IgD-negative memory B cell (primary cell): ENCODE measurements at regions not wholly inside any gene's neighbourhood (a gene's known extent, or its start where the extent isn't known, plus 50 kb on each side); places are given as distances from the start of the nearest gene placed in this dataset.

Experiments
- H3K27ac Mint-ChIP-seq, 3 donors: one replicate each; pipeline ENCODE4 v1.8.0; 2020 to 2022; ENCODE audit warnings: mild to moderate bottlenecking in 3 of 3, mixed read lengths in 3 of 3, moderate library complexity in 1 of 3
- H3K27me3 Mint-ChIP-seq: one replicate; pipeline ENCODE4 v1.8.0; 2021; ENCODE audit warnings: mixed read lengths
- H3K36me3 Mint-ChIP-seq: one replicate; pipeline ENCODE4 v1.8.0; 2020; ENCODE audit warnings: mild to moderate bottlenecking, mixed read lengths
- H3K4me1 Mint-ChIP-seq, 3 donors: one replicate each; pipeline ENCODE4 v1.8.0; 2020 to 2022; ENCODE audit warnings: mixed read lengths in 3 of 3, mild to moderate bottlenecking in 1 of 3
- H3K4me3 Mint-ChIP-seq, 4 donors: one replicate each; pipeline ENCODE4 v1.8.0; 2020 to 2022; ENCODE audit warnings: mild to moderate bottlenecking in 4 of 4, mixed read lengths in 4 of 4, moderate library complexity in 3 of 4
- H3K9me3 Mint-ChIP-seq, 3 donors: one replicate each; pipeline ENCODE4 v1.8.0; 2020 to 2021; ENCODE audit warnings: mixed read lengths in 3 of 3, mild to moderate bottlenecking in 1 of 3

DNA sequence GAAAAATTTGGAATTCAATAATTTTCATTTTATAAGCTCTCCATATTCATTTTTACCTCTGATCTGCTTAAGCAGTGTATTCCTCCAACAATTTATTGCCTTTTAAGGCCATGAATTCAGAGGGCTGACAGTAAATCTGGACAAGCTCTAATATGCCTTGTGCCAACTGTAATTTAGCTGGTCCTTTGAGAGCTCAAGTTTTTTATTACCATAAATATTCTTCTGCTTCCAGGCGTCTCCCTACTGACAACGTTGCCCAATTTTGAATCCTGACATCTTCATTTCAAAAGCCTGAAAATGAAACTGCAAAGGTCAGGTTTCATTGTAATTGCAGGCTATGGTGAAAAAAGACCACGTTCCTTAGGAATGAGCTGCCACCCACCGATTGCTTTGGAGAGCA lies 95.8 kb upstream of the GEMIN8 start:
- Mint-ChIP-seq H3K4me3 (no peak overlapping the region), H3K27me3 (peaks cover 10% of the 10 kb centered on the region), H3K36me3 (no peaks in the 10 kb centered on the region), H3K27ac (no peak overlapping the region), H3K4me1 (no peaks in the 10 kb centered on the region), H3K9me3 (peaks cover 3 to 7% (median 5%) of the 10 kb centered on the region in 3 donors)

DNA sequence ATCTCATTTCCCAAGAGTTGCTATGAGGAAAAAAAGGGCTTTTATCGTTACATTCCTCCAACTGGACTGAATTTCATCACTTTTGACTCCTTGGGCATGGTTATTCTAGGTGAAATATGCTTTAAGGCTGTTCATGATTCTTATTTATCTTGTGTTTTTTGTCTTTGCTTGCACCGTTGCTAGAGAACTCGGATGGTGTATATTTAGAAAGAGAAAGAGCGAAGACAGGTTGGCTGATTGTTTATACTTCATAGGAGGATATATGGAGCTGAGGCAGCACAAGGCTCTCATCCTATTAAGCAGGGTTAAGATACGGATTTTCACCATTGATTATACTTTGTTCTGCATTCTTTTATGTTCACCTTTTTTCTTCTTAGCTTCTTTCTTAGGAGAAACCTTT lies 94.9 kb upstream of the GEMIN8 start:
- Mint-ChIP-seq H3K27ac (no peak overlapping the region), H3K9me3 (peaks cover 3 to 7% (median 5%) of the 10 kb centered on the region in 3 donors), H3K4me1 (no peaks in the 10 kb centered on the region), H3K27me3 (peaks cover 9% of the 10 kb centered on the region), H3K36me3 (no peaks in the 10 kb centered on the region), H3K4me3 (no peak overlapping the region)

DNA sequence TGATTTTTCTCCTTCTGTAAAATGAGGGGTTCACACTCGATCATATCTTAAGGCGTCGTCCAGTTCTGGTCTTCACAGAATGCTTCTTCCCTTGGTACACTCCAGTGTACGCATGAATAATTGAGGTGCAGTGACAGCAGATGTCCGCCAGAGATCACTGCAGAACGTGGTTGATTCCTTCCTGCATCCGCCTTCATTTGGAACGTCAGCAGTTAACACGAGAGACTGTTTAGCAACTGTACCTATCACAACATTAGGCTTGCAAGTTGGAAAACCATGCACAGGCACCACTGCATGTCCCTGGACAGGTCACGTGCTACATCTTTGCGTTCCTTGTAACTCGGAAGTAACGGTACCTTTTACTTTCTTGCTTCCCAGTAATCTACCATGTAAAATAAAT lies 66.0 kb upstream of the GEMIN8 start:
- Mint-ChIP-seq H3K27ac (peak overlapping the region in 1 of 3 donors; percentile 49), H3K36me3 (no peaks in the 10 kb centered on the region), H3K27me3 (peaks cover 4% of the 10 kb centered on the region), H3K9me3 (peaks cover 0 to 4% (median 0%) of the 10 kb centered on the region in 3 donors), H3K4me3 (peak overlapping the region in 3 of 4 donors; percentile 10 to 72 (median 51)), H3K4me1 (peaks cover 0 to 4% (median 0%) of the 10 kb centered on the region in 3 donors)

DNA sequence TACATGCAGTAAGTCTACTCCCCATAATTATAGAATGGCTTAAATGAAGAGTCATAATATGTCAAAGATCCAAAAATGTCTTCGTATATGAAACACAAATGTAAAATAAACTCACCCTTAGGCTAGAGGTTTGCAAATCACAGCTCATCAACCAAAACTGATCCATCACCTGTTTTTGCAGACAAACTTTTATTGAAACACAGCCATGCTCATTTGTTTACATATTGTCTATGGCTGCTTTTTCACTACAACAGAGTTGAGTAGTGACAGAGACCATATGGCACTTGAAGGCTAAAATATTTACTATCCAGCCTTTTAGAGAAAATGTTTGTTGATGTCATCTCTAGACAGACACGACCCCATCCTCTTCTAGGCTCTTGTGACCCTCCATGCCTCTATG lies 64.5 kb upstream of the GEMIN8 start:
- peaks cover 0 to 4% (median 0%) of the 10 kb centered on the region in 3 donors for H3K4me1 Mint-ChIP-seq
- H3K27ac Mint-ChIP-seq: no peak overlapping the region
- peaks cover 6% of the 10 kb centered on the region for H3K27me3 Mint-ChIP-seq
- peaks cover 0 to 4% (median 0%) of the 10 kb centered on the region in 3 donors for H3K9me3 Mint-ChIP-seq
- H3K36me3 Mint-ChIP-seq: no peaks in the 10 kb centered on the region
- H3K4me3 Mint-ChIP-seq: no peak overlapping the region

DNA sequence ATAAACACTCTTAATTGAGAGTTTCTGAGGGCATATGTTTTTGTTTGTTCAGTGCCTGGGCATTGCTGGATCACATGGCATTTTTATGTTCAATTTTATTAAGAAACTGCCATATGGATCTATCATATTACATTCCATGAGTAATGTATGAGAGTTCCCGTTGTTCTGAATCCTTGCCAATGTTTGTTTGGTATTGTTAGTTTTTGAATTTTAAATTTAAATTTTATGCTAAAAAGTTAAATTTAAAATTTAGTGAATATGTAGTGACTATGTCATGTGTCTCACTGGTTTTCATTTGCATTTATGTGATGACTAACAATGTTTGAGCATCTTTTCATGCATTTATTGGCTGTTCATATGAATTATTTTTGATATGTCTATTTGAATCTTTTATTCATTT lies 54.8 kb upstream of the GEMIN8 start:
- no peaks in the 10 kb centered on the region for H3K9me3 Mint-ChIP-seq
- H3K36me3 Mint-ChIP-seq: no peaks in the 10 kb centered on the region
- no peak overlapping the region for H3K27ac Mint-ChIP-seq
- H3K4me3 Mint-ChIP-seq: no peak overlapping the region
- peaks cover 4% of the 10 kb centered on the region for H3K27me3 Mint-ChIP-seq
- H3K4me1 Mint-ChIP-seq: no peaks in the 10 kb centered on the region

DNA sequence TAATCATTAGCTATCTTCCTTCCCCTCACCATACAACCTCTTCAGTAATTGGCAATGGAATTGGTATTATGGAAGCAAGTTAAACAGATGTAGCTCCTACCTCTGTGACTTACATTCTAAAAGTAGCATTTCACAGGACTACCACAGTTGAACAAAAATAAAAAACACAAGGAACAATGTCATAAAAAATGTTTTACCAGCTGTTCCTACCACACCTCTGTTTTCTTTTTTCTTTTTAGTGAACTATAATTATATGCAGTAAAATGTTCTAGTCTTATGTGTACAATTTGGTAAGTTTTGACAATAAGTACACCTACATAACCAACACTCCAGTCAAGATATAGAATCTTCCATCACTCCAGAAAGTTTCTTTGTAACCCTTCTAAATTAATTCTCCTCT lies 54.1 kb upstream of the GEMIN8 start:
- Mint-ChIP-seq H3K4me1 (no peaks in the 10 kb centered on the region), H3K27me3 (peaks cover 6% of the 10 kb centered on the region), H3K4me3 (no peak overlapping the region), H3K9me3 (no peaks in the 10 kb centered on the region), H3K36me3 (no peaks in the 10 kb centered on the region), H3K27ac (peak overlapping the region in 1 of 3 donors; percentile 49)

DNA sequence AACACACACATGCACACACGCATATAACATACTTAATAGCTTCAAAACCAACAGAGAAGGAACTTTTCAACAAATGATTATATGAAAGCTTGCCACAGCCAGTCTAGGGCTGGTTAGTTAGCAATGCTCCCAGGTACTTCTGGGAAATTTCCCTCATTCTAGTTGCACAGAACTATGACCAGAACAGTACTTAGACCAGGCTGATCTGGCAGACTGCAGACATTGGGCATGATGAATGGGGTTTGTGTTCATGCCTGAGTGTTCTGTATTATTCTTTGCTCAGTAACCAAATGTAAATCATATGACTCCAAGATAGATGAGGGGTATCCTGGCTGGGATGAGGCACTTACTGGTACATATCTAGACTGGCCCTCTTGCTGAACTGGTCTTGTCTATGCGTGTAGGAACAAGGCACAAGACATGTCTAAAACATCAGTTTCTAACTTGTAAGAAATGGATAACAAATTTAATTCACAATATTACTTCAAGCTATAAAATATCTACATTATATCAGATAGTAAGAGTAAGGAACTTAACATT lies 50.3 kb upstream of the GEMIN8 start:
- Mint-ChIP-seq H3K27ac (no peak overlapping the region), H3K9me3 (no peaks in the 10 kb centered on the region), H3K4me1 (no peaks in the 10 kb centered on the region), H3K4me3 (no peak overlapping the region), H3K27me3 (peaks cover 5% of the 10 kb centered on the region), H3K36me3 (no peaks in the 10 kb centered on the region)
